MM.1S (cell line): ENCODE measurements at regions not wholly inside any gene's neighbourhood (a gene's known extent, or its start where the extent isn't known, plus 50 kb on each side); places are given as distances from the start of the nearest gene placed in this dataset.

Experiments
- DNase-seq: peaks from one replicate; pipeline ENCODE4 v3.0.0-alpha.2; 2015
- H2AFZ ChIP-seq: fragments of 300-600 bp; sonication (generic); 2 replicates; pipeline ENCODE4 v1.6.0; 2016; ENCODE audit warnings: antibody characterized with exemption, low read length
- H3F3A ChIP-seq: fragments of 300-600 bp; sonication (generic); 2 replicates; pipeline ENCODE4 v1.6.1; 2016; ENCODE audit warnings: mild to moderate bottlenecking, antibody characterized with exemption, low read length, moderate library complexity, mixed read lengths; ENCODE audit not compliant: insufficient read depth
- H3K27ac ChIP-seq: fragments of 300-600 bp; sonication (generic); 2 replicates; pipeline ENCODE4 v1.5.1; 2016; ENCODE audit warnings: mild to moderate bottlenecking, low read length
- H3K27me3 ChIP-seq: fragments of 300-600 bp; sonication (generic); replicated peaks from 2 replicates; pipeline ENCODE4 v1.6.0; 2016; ENCODE audit warnings: low read length; ENCODE audit not compliant: insufficient read depth
- H3K36me3 ChIP-seq: fragments of 300-600 bp; sonication (generic); replicated peaks from 2 replicates; pipeline ENCODE4 v1.6.1; 2016; ENCODE audit warnings: mild to moderate bottlenecking, low read length, mixed read lengths; ENCODE audit not compliant: insufficient read depth
- H3K4me1 ChIP-seq: fragments of 300-600 bp; sonication (generic); 2 replicates; pipeline ENCODE4 v1.6.1; 2016; ENCODE audit warnings: low read length, mixed read lengths
- H3K4me2 ChIP-seq: fragments of 300-600 bp; sonication (generic); 2 replicates; pipeline ENCODE4 v1.6.0; 2016; ENCODE audit warnings: low read depth, low read length
- H3K4me3 ChIP-seq: fragments of 300-600 bp; sonication (generic); 2 replicates; pipeline ENCODE4 v1.5.1; 2016; ENCODE audit warnings: low read length, mixed read lengths
- H3K79me2 ChIP-seq: fragments of 300-600 bp; sonication (generic); 2 replicates; pipeline ENCODE4 v1.6.1; 2016; ENCODE audit warnings: mixed run types, low read length, mixed read lengths
- H3K9ac ChIP-seq: fragments of 300-600 bp; sonication (generic); 2 replicates; pipeline ENCODE4 v1.6.1; 2016; ENCODE audit warnings: low read length, mixed read lengths
- H3K9me2 ChIP-seq: fragments of 300-600 bp; sonication (generic); replicated peaks from 2 replicates; pipeline ENCODE4 v1.6.1; 2016; ENCODE audit warnings: mild to moderate bottlenecking, low read length, mixed read lengths; ENCODE audit not compliant: insufficient read depth
- H3K9me3 ChIP-seq: fragments of 300-600 bp; sonication (generic); replicated peaks from 2 replicates; pipeline ENCODE4 v1.6.1; 2016; ENCODE audit warnings: mild to moderate bottlenecking, low read length, mixed read lengths; ENCODE audit not compliant: insufficient read depth
- H4K20me1 ChIP-seq: fragments of 300-600 bp; sonication (generic); 2 replicates; pipeline ENCODE4 v1.6.1; 2016; ENCODE audit warnings: mild to moderate bottlenecking, low read length, moderate library complexity, mixed read lengths; ENCODE audit not compliant: insufficient read depth
- EZH2 ChIP-seq: fragments of 300-600 bp; sonication (generic); optimal IDR thresholded peaks from 2 replicates; pipeline ENCODE3; 2017; ENCODE audit warnings: low read depth, mild to moderate bottlenecking, antibody characterized with exemption, low read length, mixed read lengths
- EZH2phosphoT487 ChIP-seq: fragments of 300-600 bp; sonication (generic); IDR thresholded peaks from 2 replicates; pipeline ENCODE4 v1.6.1; 2018; ENCODE audit warnings: antibody characterized with exemption, low read length
- TF ChIP-seq, protein P1 (sequence below): fragments of 300-600 bp; sonication (generic); IDR thresholded peaks from 2 replicates; pipeline ENCODE4 v1.5.1; 2016; ENCODE audit warnings: antibody characterized with exemption, low read length, mixed read lengths

DNA sequence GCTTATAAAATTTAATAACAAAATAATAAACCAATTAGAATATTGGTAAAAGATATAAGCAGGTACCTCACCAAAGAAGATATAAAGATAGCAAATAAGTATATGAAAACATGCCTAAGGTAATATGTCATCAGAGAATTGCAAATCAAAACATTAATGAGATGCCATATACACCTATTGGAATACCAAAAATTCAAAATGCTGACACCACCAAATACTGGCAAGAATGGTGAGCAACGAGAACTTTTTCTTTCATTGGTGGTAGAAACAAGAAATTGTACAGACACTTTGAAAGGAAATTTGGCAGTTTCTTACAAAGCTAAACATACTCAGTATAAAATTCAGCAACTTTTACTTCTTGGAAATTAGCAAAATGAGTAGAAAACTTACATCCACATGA is 346.9 kb upstream of the ROBO1 start:
- H3K4me3 ChIP-seq, result no peak overlapping the region
- TF ChIP-seq, protein P1, sequence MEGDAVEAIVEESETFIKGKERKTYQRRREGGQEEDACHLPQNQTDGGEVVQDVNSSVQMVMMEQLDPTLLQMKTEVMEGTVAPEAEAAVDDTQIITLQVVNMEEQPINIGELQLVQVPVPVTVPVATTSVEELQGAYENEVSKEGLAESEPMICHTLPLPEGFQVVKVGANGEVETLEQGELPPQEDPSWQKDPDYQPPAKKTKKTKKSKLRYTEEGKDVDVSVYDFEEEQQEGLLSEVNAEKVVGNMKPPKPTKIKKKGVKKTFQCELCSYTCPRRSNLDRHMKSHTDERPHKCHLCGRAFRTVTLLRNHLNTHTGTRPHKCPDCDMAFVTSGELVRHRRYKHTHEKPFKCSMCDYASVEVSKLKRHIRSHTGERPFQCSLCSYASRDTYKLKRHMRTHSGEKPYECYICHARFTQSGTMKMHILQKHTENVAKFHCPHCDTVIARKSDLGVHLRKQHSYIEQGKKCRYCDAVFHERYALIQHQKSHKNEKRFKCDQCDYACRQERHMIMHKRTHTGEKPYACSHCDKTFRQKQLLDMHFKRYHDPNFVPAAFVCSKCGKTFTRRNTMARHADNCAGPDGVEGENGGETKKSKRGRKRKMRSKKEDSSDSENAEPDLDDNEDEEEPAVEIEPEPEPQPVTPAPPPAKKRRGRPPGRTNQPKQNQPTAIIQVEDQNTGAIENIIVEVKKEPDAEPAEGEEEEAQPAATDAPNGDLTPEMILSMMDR, result no peak
- TF ChIP-seq EZH2phosphoT487 (no peak), EZH2 (no peak)
- no peak for DNase-seq
- no peaks in the 10 kb centered on the region for H3K4me1 ChIP-seq
- H3K27me3 ChIP-seq, result no peaks in the 10 kb centered on the region
- H4K20me1 ChIP-seq, result no peaks in the 10 kb centered on the region
- H2AFZ ChIP-seq, result no peak overlapping the region
- H3K27ac ChIP-seq, result no peak overlapping the region
- no peak overlapping the region for H3K4me2 ChIP-seq
- H3F3A ChIP-seq, result no peaks in the 10 kb centered on the region
- H3K36me3 ChIP-seq, result no peaks in the 10 kb centered on the region
- no peaks in the 10 kb centered on the region for H3K9me2 ChIP-seq
- H3K79me2 ChIP-seq, result no peaks in the 10 kb centered on the region
- H3K9ac ChIP-seq, result no peak overlapping the region
- H3K9me3 ChIP-seq, result no peaks in the 10 kb centered on the region

DNA sequence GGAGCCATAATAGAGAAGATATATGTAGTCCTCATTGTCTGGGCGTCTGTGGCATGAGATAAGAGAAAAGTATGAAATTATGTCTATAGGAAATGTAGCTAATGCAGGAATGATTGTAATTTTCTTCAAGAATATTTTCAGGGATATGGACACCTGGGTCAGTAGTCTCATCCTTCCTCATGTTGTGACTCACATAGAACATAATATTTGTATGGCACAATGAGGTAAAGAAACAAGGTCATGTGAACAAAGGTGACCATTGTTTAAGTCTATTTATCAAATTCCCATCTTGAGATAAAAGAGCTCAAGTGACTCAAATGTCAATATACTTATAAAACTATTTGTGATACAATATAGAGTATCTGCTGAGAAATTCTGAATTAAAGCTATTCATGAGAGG is 345.5 kb upstream of the ROBO1 start:
- no peaks in the 10 kb centered on the region for H4K20me1 ChIP-seq
- no peaks in the 10 kb centered on the region for H3K36me3 ChIP-seq
- H2AFZ ChIP-seq, result no peak overlapping the region
- no peaks in the 10 kb centered on the region for H3K79me2 ChIP-seq
- no peaks in the 10 kb centered on the region for H3F3A ChIP-seq
- TF ChIP-seq, protein P1, result no peak
- H3K27ac ChIP-seq, result no peak overlapping the region
- H3K4me1 ChIP-seq, result no peaks in the 10 kb centered on the region
- no peak overlapping the region for H3K4me2 ChIP-seq
- no peaks in the 10 kb centered on the region for H3K9me3 ChIP-seq
- no peaks in the 10 kb centered on the region for H3K9me2 ChIP-seq
- H3K9ac ChIP-seq, result no peak overlapping the region
- no peaks in the 10 kb centered on the region for H3K27me3 ChIP-seq
- H3K4me3 ChIP-seq, result no peak overlapping the region
- DNase-seq, result no peak

DNA sequence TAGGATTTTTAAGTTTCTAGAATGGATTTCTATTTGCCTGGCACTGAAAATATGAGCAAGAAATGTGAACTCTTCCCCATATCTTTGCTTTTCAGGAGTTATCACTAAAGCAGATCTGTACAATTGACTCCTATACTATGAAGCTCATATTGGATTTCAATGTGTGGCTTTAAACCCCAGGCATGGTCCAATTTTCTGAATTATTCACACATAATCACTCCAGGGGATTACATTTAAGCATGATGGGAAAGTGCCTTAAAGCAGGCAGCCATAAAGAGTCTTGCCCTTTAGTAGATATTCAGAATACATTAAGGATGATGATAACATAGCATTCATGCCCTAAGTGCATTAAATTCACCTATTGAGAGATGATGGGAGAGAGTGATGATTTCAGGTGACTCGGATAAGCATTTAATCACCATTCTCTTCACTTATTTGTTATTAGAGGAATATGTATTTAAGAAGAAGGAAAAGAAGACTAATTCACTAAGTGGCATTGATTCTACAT is 331.8 kb upstream of the ROBO1 start:
- Histone ChIP-seq H3K27ac (no peak overlapping the region), H3F3A (no peaks in the 10 kb centered on the region), H3K4me2 (no peak overlapping the region), H3K36me3 (no peaks in the 10 kb centered on the region), H3K4me1 (no peaks in the 10 kb centered on the region), H3K9me3 (no peaks in the 10 kb centered on the region), H2AFZ (no peak overlapping the region), H4K20me1 (no peaks in the 10 kb centered on the region), H3K4me3 (no peak overlapping the region), H3K9ac (no peak overlapping the region), H3K9me2 (no peaks in the 10 kb centered on the region), H3K79me2 (no peaks in the 10 kb centered on the region), H3K27me3 (no peaks in the 10 kb centered on the region)
- no peak for TF ChIP-seq EZH2
- TF ChIP-seq EZH2phosphoT487, result no peak
- TF ChIP-seq, protein P1, result no peak
- no peak for DNase-seq

DNA sequence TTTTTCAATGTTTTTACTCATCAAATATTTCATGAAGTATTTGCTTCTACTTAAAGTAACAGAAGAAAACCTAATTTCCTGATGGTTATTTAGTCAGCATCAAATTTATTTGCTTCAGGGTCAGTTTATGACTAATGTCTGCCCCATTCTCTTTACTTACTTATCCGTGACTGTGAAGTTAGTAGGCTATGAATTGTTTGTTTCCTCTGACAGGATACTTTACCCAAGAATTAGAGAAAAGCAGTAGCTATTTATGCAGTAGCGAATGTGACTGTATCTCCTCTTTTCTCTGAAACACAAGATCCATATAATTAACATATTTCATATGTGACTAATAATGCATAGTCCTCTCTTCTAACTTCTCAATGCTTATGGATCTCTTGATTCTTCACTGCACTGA is 329.9 kb upstream of the ROBO1 start:
- no peaks in the 10 kb centered on the region for H3K36me3 ChIP-seq
- no peak for TF ChIP-seq EZH2
- TF ChIP-seq, protein P1, result no peak
- H3K4me1 ChIP-seq, result no peaks in the 10 kb centered on the region
- DNase-seq, result no peak
- H3K27me3 ChIP-seq, result no peaks in the 10 kb centered on the region
- H3K27ac ChIP-seq, result no peak overlapping the region
- no peaks in the 10 kb centered on the region for H3K9me3 ChIP-seq
- no peaks in the 10 kb centered on the region for H4K20me1 ChIP-seq
- no peaks in the 10 kb centered on the region for H3F3A ChIP-seq
- no peak overlapping the region for H3K4me2 ChIP-seq
- H3K9me2 ChIP-seq, result no peaks in the 10 kb centered on the region
- no peaks in the 10 kb centered on the region for H3K79me2 ChIP-seq
- no peak overlapping the region for H3K9ac ChIP-seq
- no peak overlapping the region for H3K4me3 ChIP-seq
- no peak overlapping the region for H2AFZ ChIP-seq
